Endothelial cell of umbilical vein (primary cell): ENCODE measurements at regions not wholly inside any gene's neighbourhood (a gene's known extent, or its start where the extent isn't known, plus 50 kb on each side); places are given as distances from the start of the nearest gene placed in this dataset.

Source experiments
- BruUV-seq: library from RNA; stranded (reverse); fragments of 400-500 nt; replicated peaks from 2 replicates; lab custom pipeline; 2021; lab: Mats Ljungman, UMichigan
- CTCF ChIA-PET: fragments of 300-600, 350-600 bp; sonication (Branson Sonifier 250); formaldehyde crosslinking; loops from one replicate; lab custom pipeline; 2021; ENCODE audit warnings: antibody characterized with exemption, inconsistent platforms; lab: Charles Lee
- POLR2A ChIA-PET: fragments of 300-600, 350-600 bp; sonication (Branson Sonifier 250); formaldehyde crosslinking; loops from one replicate; lab custom pipeline; 2021; ENCODE audit warnings: antibody characterized with exemption, inconsistent platforms; lab: Charles Lee
- DNase-seq: peaks from one replicate; pipeline ENCODE4 v3.0.0-alpha.2; 2011; ENCODE audit warnings: low read depth, low spot score
- FAIRE-seq: peaks from 2 replicates; lab custom pipeline; 2011; peaks lifted over from hg19 to GRCh38; lab: Jason Lieb, UNC
- H2AFZ ChIP-seq: 2 replicates; pipeline ENCODE4 v1.6.0; 2012; ENCODE audit warnings: low read depth, low read length, control low read depth, inconsistent platforms
- H3K27ac ChIP-seq: 2 replicates; pipeline ENCODE4 v1.5.1; 2011; ENCODE audit warnings: low read depth, mild to moderate bottlenecking, control low read depth, low read length, moderate library complexity; ENCODE audit not compliant: insufficient read depth
- H3K27me3 ChIP-seq, 2 experiments: 2 replicates each; pipeline versions ENCODE4 v1.6.0 to v1.6.1; 2011; ENCODE audit warnings: low read length in 2 of 2, mixed read lengths in 1 of 2; ENCODE audit not compliant: control insufficient read depth in 2 of 2, insufficient read depth in 2 of 2
- H3K36me3 ChIP-seq, 2 experiments: 2 replicates in 1 of 2; 3 replicates in 1 of 2; pipeline ENCODE4 v1.5.1; 2011; ENCODE audit warnings: low read length in 2 of 2, mild to moderate bottlenecking in 1 of 2, moderate library complexity in 1 of 2; ENCODE audit not compliant: control insufficient read depth in 2 of 2, insufficient read depth in 2 of 2; ENCODE audit errors: extremely low read depth in 1 of 2
- H3K4me1 ChIP-seq: 3 replicates; pipeline ENCODE4 v1.5.1; 2011; ENCODE audit warnings: mild to moderate bottlenecking, low read length; ENCODE audit not compliant: control insufficient read depth, insufficient read depth; ENCODE audit errors: extremely low read depth
- H3K4me2 ChIP-seq: 2 replicates; pipeline ENCODE4 v1.6.1; 2011; ENCODE audit warnings: low read length, control low read depth, mixed read lengths; ENCODE audit not compliant: insufficient read depth
- H3K4me3 ChIP-seq, 3 experiments: fragments of 200-600 bp in 1 of 3; sonication (generic), shearing (Covaris generic) in 1 of 3; replicated peaks in 1 of 3; 2 replicates each; pipeline ENCODE4 v1.5.1; 2011 to 2016; ENCODE audit warnings: control low read depth in 3 of 3, low read length in 3 of 3, mild to moderate bottlenecking in 2 of 3, inconsistent platforms in 1 of 3, low read depth in 1 of 3, moderate library complexity in 1 of 3; ENCODE audit not compliant: insufficient read depth in 1 of 3
- H3K79me2 ChIP-seq: 2 replicates; pipeline ENCODE4 v1.6.0; 2012; ENCODE audit warnings: low read length, inconsistent platforms; ENCODE audit not compliant: control insufficient read depth, insufficient read depth
- H3K9ac ChIP-seq: replicated peaks from 2 replicates; pipeline ENCODE3; 2011; ENCODE audit warnings: low read length, control low read depth; ENCODE audit not compliant: insufficient read depth; ENCODE audit errors: extremely low read depth
- H3K9me1 ChIP-seq: replicated peaks from 3 replicates; pipeline ENCODE4 v1.6.0; 2011; ENCODE audit warnings: mild to moderate bottlenecking, low read length; ENCODE audit not compliant: control insufficient read depth, insufficient read depth; ENCODE audit errors: extremely low read depth
- H3K9me3 ChIP-seq: replicated peaks from 2 replicates; pipeline ENCODE4 v1.5.1; 2012; ENCODE audit warnings: low read length, inconsistent platforms; ENCODE audit not compliant: control insufficient read depth, insufficient read depth
- H4K20me1 ChIP-seq: replicated peaks from 2 replicates; pipeline ENCODE3; 2011; ENCODE audit warnings: mild to moderate bottlenecking, low read length; ENCODE audit not compliant: control insufficient read depth, insufficient read depth; ENCODE audit errors: extremely low read depth
- CTCF ChIP-seq, 2 donors: IDR thresholded peaks; 1 replicate in 1 of 2; 2 replicates in 1 of 2; pipeline ENCODE4 v1.5.1; 2011; ENCODE audit warnings: low read length in 2 of 2, mild to moderate bottlenecking in 2 of 2, moderate library complexity in 2 of 2, control low read depth in 1 of 2, inconsistent platforms in 1 of 2, low read depth in 1 of 2; ENCODE audit not compliant: insufficient read depth in 1 of 2; ENCODE audit errors: extremely low read depth in 1 of 2
- EZH2 ChIP-seq: IDR thresholded peaks from 2 replicates; pipeline ENCODE4 v1.6.1; 2012; ENCODE audit warnings: borderline replicate concordance, low read depth, mild to moderate bottlenecking, moderate library complexity, low read length, inconsistent platforms; ENCODE audit not compliant: severe bottlenecking
- FOS ChIP-seq: IDR thresholded peaks from 2 replicates; pipeline ENCODE4 v1.6.1; 2011; ENCODE audit warnings: mild to moderate bottlenecking, low read length, moderate library complexity, borderline replicate concordance; ENCODE audit not compliant: insufficient read depth
- GATA2 ChIP-seq: IDR thresholded peaks from 2 replicates; pipeline ENCODE4 v1.7.0; 2011; ENCODE audit warnings: low read depth, mild to moderate bottlenecking, moderate library complexity, mixed read lengths, low read length; ENCODE audit not compliant: insufficient read length, insufficient read depth
- JUN ChIP-seq: IDR thresholded peaks from 2 replicates; pipeline ENCODE4 v1.6.1; 2011; ENCODE audit warnings: borderline replicate concordance, low read depth; ENCODE audit not compliant: insufficient read length, insufficient read depth
- MAX ChIP-seq: IDR thresholded peaks from 2 replicates; pipeline ENCODE4 v1.6.1; 2011; ENCODE audit not compliant: insufficient read depth, insufficient read length
- MYC ChIP-seq: IDR thresholded peaks from one replicate; pipeline ENCODE4 v1.6.1; 2011; ENCODE audit warnings: mild to moderate bottlenecking, low read depth, low read length
- POLR2A ChIP-seq: IDR thresholded peaks from 2 replicates; pipeline ENCODE4 v1.6.1; 2012; ENCODE audit warnings: low read depth, mild to moderate bottlenecking, control low read depth, low read length
- POLR2AphosphoS5 ChIP-seq: IDR thresholded peaks from 2 replicates; pipeline ENCODE4 v1.6.1; 2012; ENCODE audit warnings: low read depth, mild to moderate bottlenecking, control low read depth, low read length, moderate library complexity; ENCODE audit not compliant: insufficient read depth
- dilution Hi-C: fragments of 300-500 bp; cut with MboI; formaldehyde crosslinking; loops from one replicate; pipeline ENCODE4 v1.15.0; 2019; ENCODE audit warnings: low sequenced_read_pairs; ENCODE audit not compliant: extremely low pct_ligation_motif_present
- intact Hi-C: fragments of 100-400 bp; cut with micrococcal nuclease; formaldehyde crosslinking; loops from one replicate; pipeline ENCODE4 v1.10.0; 2022

DNA sequence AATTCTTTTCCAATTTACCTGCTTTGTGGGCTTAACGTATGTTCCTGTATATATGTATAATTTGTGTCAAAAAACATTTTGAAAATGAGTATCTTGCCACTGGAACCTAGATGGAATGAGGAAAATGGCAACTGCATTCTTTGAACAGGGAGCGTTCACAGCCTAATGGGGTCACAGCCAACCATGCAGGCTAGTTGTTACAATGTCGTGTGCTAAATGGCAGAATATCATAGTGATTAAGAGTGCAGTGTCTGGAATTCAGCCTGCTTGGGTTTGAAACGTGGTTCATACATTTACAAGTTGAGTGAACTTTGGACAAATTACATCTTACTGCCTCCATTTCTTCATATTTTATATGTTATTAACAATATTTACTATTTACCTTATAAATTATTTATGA lies 70.8 kb downstream of the PCDH7 start:
- H3K9me3 ChIP-seq, result no peaks in the 10 kb centered on the region
- H3K4me2 ChIP-seq, result no peak overlapping the region
- no peaks in the 10 kb centered on the region for H3K79me2 ChIP-seq
- no peaks in the 10 kb centered on the region for H3K36me3 ChIP-seq
- intact Hi-C loops, result no loop called here
- BruUV-seq, result no TSS peak
- no peak for FAIRE-seq
- no peaks in the 10 kb centered on the region for H4K20me1 ChIP-seq
- TF ChIP-seq EZH2, result no peak
- TF ChIP-seq MAX, result no peak
- TF ChIP-seq POLR2A, result no peak
- TF ChIP-seq POLR2AphosphoS5, result no peak
- no peak for TF ChIP-seq MYC
- dilution Hi-C loops, result no loop called here
- no peak overlapping the region for H3K4me3 ChIP-seq
- no peak overlapping the region for H3K27ac ChIP-seq
- H3K9ac ChIP-seq, result no peak overlapping the region
- H3K9me1 ChIP-seq, result no peaks in the 10 kb centered on the region
- CTCF ChIA-PET, result no interaction called here
- H3K4me1 ChIP-seq, result no peaks in the 10 kb centered on the region
- H3K27me3 ChIP-seq, result no peaks in the 10 kb centered on the region
- no peak overlapping the region for H2AFZ ChIP-seq
- no peak for DNase-seq
- POLR2A ChIA-PET, result no interaction called here

- FAIRE-seq, result no peak
- Histone ChIP-seq H3K36me3 (no peaks in the 10 kb centered on the region), H3K9me3 (no peaks in the 10 kb centered on the region), H4K20me1 (no peaks in the 10 kb centered on the region), H2AFZ (no peak overlapping the region), H3K9me1 (no peaks in the 10 kb centered on the region), H3K27me3 (no peaks in the 10 kb centered on the region), H3K4me3 (no peak overlapping the region), H3K4me2 (no peak overlapping the region), H3K27ac (no peak overlapping the region), H3K79me2 (no peaks in the 10 kb centered on the region), H3K9ac (no peak overlapping the region), H3K4me1 (no peaks in the 10 kb centered on the region)
- TF ChIP-seq MAX, result no peak
- no peak for TF ChIP-seq MYC
- TF ChIP-seq JUN, result no peak
- TF ChIP-seq EZH2, result no peak
- no peak for TF ChIP-seq FOS
- no peak for TF ChIP-seq POLR2A
- no peak for TF ChIP-seq CTCF (IDR thresholded peaks at IDR 0.05; ENCODE audit: extremely low read depth in 1 of 2, insufficient read depth in 1 of 2, low read depth in 1 of 2, low read length in 2 of 2)
- no peak for TF ChIP-seq POLR2AphosphoS5
- no peak for TF ChIP-seq GATA2
- ChIA-PET POLR2A (interaction anchor here (0.7 kb wide), 1 partner anchor 19 kb away, joined by 3 read pairs; no protein-coding TSS in a partner anchor), CTCF (interaction anchor here (0.9 to 1.5 kb wide), 2 partner anchors 10 to 23 kb away, joined by 3 read pairs; no protein-coding TSS in a partner anchor)
- DNase-seq, result no peak
- intact Hi-C loops (no loop called here), dilution Hi-C loops (no loop called here)
- no TSS peak for BruUV-seq
Observed at GRCh38 chr4:30792601-30793000, 72.4 kb downstream of the PCDH7 start.
